ENCODE measurements at regions not wholly inside any gene's neighbourhood (a gene's known extent, or its start where the extent isn't known, plus 50 kb on each side); places are given as distances from the start of the nearest gene placed in this dataset.
"Not testable (repeated sequence)": the region's sequence is repeated elsewhere in the genome, so short reads cannot be mapped to it uniquely, and the experiment has no call there.

DNA sequence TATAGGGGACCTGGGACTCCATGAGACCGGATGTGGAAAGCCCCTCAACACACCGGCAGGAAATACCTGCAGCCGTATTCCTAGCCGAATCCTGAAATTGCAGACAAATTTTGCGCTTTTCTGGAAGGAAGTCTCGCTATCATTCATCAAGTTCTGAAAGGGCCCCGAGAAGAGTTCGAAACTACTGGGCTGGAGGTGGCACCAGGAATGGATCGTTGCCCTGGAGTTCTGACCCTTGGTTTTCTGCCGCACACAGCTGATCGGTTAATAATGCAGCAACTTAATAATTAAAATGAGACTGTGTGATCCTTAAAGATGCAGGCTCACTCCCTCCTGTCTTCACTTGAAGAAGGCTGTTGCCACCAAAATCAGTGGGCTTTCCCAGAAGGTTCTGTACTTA, 55.7 kb upstream of the MRTFB start:
- Histone ChIP-seq H4K12ac (ENCODE audit: low read depth, low read length) (no peak overlapping the region), H3K79me1 (ENCODE audit: low read length) (no peaks in the 10 kb centered on the region), H3K27me3 (ENCODE audit: insufficient read depth, low read length) (no peaks in the 10 kb centered on the region), H4K8ac (ENCODE audit: low read depth, low read length) (no peak overlapping the region), H3K18ac (ENCODE audit: low read length) (no peak overlapping the region), H3K79me2 (ENCODE audit: control insufficient read depth, insufficient read depth, low read length, poor library complexity) (no peaks in the 10 kb centered on the region), H2BK120ac (ENCODE audit: insufficient read depth, low read length, poor library complexity) (no peak overlapping the region), H4K91ac (ENCODE audit: low read depth, low read length) (no peak overlapping the region), H3K9ac (ENCODE audit: low read length) (no peak overlapping the region), H3K36me3 (ENCODE audit: control insufficient read depth in 1 of 2, insufficient read depth in 2 of 2, low read length in 2 of 2) (no peaks in the 10 kb centered on the region), H3K4ac (ENCODE audit: low read depth, low read length) (no peak overlapping the region), H2AK5ac (ENCODE audit: low read length) (no peak overlapping the region), H3K27ac (ENCODE audit: low read depth, low read length) (no peak overlapping the region), H3K14ac (ENCODE audit: low read length) (no peak overlapping the region), H3K4me3 (ENCODE audit: low read depth, low read length) (no peak overlapping the region), H2BK12ac (ENCODE audit: low read length) (no peak overlapping the region), H2AFZ (ENCODE audit: insufficient read depth, low read length, poor library complexity) (no peak overlapping the region), H3K9me3 (ENCODE audit: insufficient read depth, low read depth, low read length) (no peaks in the 10 kb centered on the region), H3K23ac (ENCODE audit: low read length) (no peak overlapping the region), H3K4me2 (ENCODE audit: low read length) (no peak overlapping the region), H2BK5ac (ENCODE audit: low read depth, low read length, poor library complexity) (no peak overlapping the region), H3K4me1 (ENCODE audit: control insufficient read depth in 1 of 2, insufficient read depth in 2 of 2, low read length in 2 of 2) (no peaks in the 10 kb centered on the region)
- WGBS (ENCODE audit: extremely low coverage, insufficient coverage, insufficient read length), result no CpG with 5 or more reads among the region's 11 CpGs
- DNase-seq, result peak in 1 of 2 donors; percentile 3

DNA sequence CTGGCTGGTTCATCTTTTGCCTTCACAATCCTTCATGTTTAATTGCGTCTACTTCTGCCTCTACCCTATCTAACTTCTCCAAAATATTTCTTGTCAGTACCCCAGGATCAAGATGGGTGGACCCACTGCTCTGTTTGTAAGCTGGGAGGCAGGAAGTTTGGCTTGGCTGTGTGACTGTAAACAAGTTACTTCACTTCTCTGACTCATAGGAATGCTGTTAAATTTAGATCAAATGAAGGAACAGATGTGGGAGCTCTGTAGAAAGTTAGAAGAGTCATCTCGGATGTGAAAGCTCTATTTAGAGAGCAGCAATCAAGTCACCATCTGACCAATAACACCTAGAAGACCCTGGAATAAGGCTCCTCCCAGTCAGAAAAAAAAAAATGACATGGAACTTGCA, 55.2 kb upstream of the MRTFB start:
- Histone ChIP-seq H3K4me3 (ENCODE audit: low read depth, low read length) (no peak overlapping the region), H3K79me1 (ENCODE audit: low read length) (no peaks in the 10 kb centered on the region), H3K4me1 (ENCODE audit: control insufficient read depth in 1 of 2, insufficient read depth in 2 of 2, low read length in 2 of 2) (no peaks in the 10 kb centered on the region), H2BK120ac (ENCODE audit: insufficient read depth, low read length, poor library complexity) (no peak overlapping the region), H2BK12ac (ENCODE audit: low read length) (no peak overlapping the region), H3K79me2 (ENCODE audit: control insufficient read depth, insufficient read depth, low read length, poor library complexity) (no peaks in the 10 kb centered on the region), H3K23ac (ENCODE audit: low read length) (no peak overlapping the region), H3K18ac (ENCODE audit: low read length) (no peak overlapping the region), H3K4ac (ENCODE audit: low read depth, low read length) (no peak overlapping the region), H3K36me3 (ENCODE audit: control insufficient read depth in 1 of 2, insufficient read depth in 2 of 2, low read length in 2 of 2) (no peaks in the 10 kb centered on the region), H2AFZ (ENCODE audit: insufficient read depth, low read length, poor library complexity) (no peak overlapping the region), H2AK5ac (ENCODE audit: low read length) (no peak overlapping the region), H3K4me2 (ENCODE audit: low read length) (no peak overlapping the region), H4K12ac (ENCODE audit: low read depth, low read length) (no peak overlapping the region), H3K27me3 (ENCODE audit: insufficient read depth, low read length) (no peaks in the 10 kb centered on the region), H3K9me3 (ENCODE audit: insufficient read depth, low read depth, low read length) (no peaks in the 10 kb centered on the region), H3K14ac (ENCODE audit: low read length) (no peak overlapping the region), H3K27ac (ENCODE audit: low read depth, low read length) (no peak overlapping the region), H4K91ac (ENCODE audit: low read depth, low read length) (no peak overlapping the region), H3K9ac (ENCODE audit: low read length) (no peak overlapping the region), H2BK5ac (ENCODE audit: low read depth, low read length, poor library complexity) (no peak overlapping the region), H4K8ac (ENCODE audit: low read depth, low read length) (no peak overlapping the region)
- peak; percentile 36 to 76 for DNase-seq
- no CpG with 5 or more reads among the region's 2 CpGs for WGBS (ENCODE audit: extremely low coverage, insufficient coverage, insufficient read length)

DNA sequence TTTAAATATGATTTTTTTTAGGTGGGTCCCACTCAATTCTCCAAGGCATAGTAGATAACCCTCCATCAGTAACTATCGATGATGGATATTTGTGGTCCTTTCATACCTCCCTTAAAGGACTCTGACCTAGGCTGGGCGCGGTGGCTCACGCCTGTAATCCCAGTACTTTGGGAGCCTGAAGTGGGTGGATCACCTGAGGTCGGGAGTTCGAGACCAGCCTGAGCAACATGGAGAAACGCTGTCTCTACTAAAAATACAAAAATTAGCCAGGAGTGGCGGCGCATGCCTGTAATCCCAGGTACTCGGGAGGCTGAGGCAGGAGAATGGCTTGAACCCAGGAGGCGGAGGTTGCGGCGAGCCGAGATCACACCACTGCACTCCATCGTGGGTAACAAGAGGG, 54.8 kb upstream of the MRTFB start:
- not testable (repeated sequence) for H2AK5ac ChIP-seq (ENCODE audit: low read length); H3K4me1 ChIP-seq (ENCODE audit: control insufficient read depth in 1 of 2, insufficient read depth in 2 of 2, low read length in 2 of 2); H2BK120ac ChIP-seq (ENCODE audit: insufficient read depth, low read length, poor library complexity); H3K9me3 ChIP-seq (ENCODE audit: insufficient read depth, low read depth, low read length); H2AFZ ChIP-seq (ENCODE audit: insufficient read depth, low read length, poor library complexity); H3K14ac ChIP-seq (ENCODE audit: low read length); DNase-seq; H3K23ac ChIP-seq (ENCODE audit: low read length); H4K12ac ChIP-seq (ENCODE audit: low read depth, low read length); H2BK12ac ChIP-seq (ENCODE audit: low read length); H4K91ac ChIP-seq (ENCODE audit: low read depth, low read length); H3K4ac ChIP-seq (ENCODE audit: low read depth, low read length); H3K27me3 ChIP-seq (ENCODE audit: insufficient read depth, low read length); H3K4me3 ChIP-seq (ENCODE audit: low read depth, low read length); H3K4me2 ChIP-seq (ENCODE audit: low read length); H2BK5ac ChIP-seq (ENCODE audit: low read depth, low read length, poor library complexity); H3K9ac ChIP-seq (ENCODE audit: low read length); H3K18ac ChIP-seq (ENCODE audit: low read length); H3K79me1 ChIP-seq (ENCODE audit: low read length); H3K27ac ChIP-seq (ENCODE audit: low read depth, low read length); H3K79me2 ChIP-seq (ENCODE audit: control insufficient read depth, insufficient read depth, low read length, poor library complexity); H3K36me3 ChIP-seq (ENCODE audit: control insufficient read depth in 1 of 2, insufficient read depth in 2 of 2, low read length in 2 of 2); H4K8ac ChIP-seq (ENCODE audit: low read depth, low read length)
- no CpG with 5 or more reads among the region's 15 CpGs for WGBS (ENCODE audit: extremely low coverage, insufficient coverage, insufficient read length)

DNA sequence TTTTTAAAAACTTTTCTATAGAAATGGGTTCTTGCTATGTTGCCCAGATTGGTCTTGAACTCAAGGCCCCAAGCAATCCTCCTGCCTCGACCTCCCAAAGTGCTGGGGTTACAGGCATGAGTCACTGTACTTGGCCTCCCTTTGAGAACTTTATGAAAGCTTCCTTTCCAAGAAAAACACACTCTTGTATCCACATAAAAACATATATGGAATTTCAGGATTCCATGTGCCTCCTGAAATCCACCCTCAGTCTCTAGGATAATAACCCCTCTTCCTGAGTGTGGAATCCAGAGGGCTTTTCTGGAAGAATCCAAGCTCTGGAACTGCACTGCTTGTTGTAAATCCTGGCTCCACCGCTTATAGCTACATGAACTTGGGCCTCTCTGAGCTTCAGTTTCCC, 53.2 kb upstream of the MRTFB start:
- Histone ChIP-seq H2BK5ac (ENCODE audit: low read depth, low read length, poor library complexity) (no peak overlapping the region), H3K27me3 (ENCODE audit: insufficient read depth, low read length) (no peaks in the 10 kb centered on the region), H4K12ac (ENCODE audit: low read depth, low read length) (no peak overlapping the region), H3K79me1 (ENCODE audit: low read length) (no peaks in the 10 kb centered on the region), H3K4me3 (ENCODE audit: low read depth, low read length) (no peak overlapping the region), H3K14ac (ENCODE audit: low read length) (no peak overlapping the region), H4K91ac (ENCODE audit: low read depth, low read length) (no peak overlapping the region), H2BK12ac (ENCODE audit: low read length) (no peak overlapping the region), H3K4me1 (ENCODE audit: control insufficient read depth in 1 of 2, insufficient read depth in 2 of 2, low read length in 2 of 2) (no peaks in the 10 kb centered on the region), H3K36me3 (ENCODE audit: control insufficient read depth in 1 of 2, insufficient read depth in 2 of 2, low read length in 2 of 2) (no peaks in the 10 kb centered on the region), H3K4me2 (ENCODE audit: low read length) (no peak overlapping the region), H4K8ac (ENCODE audit: low read depth, low read length) (no peak overlapping the region), H2BK120ac (ENCODE audit: insufficient read depth, low read length, poor library complexity) (no peak overlapping the region), H3K9me3 (ENCODE audit: insufficient read depth, low read depth, low read length) (no peaks in the 10 kb centered on the region), H3K4ac (ENCODE audit: low read depth, low read length) (no peak overlapping the region), H3K27ac (ENCODE audit: low read depth, low read length) (no peak overlapping the region), H3K9ac (ENCODE audit: low read length) (no peak overlapping the region), H2AK5ac (ENCODE audit: low read length) (no peak overlapping the region), H2AFZ (ENCODE audit: insufficient read depth, low read length, poor library complexity) (no peak overlapping the region), H3K18ac (ENCODE audit: low read length) (no peak overlapping the region), H3K23ac (ENCODE audit: low read length) (no peak overlapping the region), H3K79me2 (ENCODE audit: control insufficient read depth, insufficient read depth, low read length, poor library complexity) (no peaks in the 10 kb centered on the region)
- no CpG with 5 or more reads among the region's 2 CpGs for WGBS (ENCODE audit: extremely low coverage, insufficient coverage, insufficient read length)
- no peak for DNase-seq

Data from trophoblast cell (in vitro differentiated cells and primary cell).